ENCODE measurements at regions not wholly inside any gene's neighbourhood (a gene's known extent, or its start where the extent isn't known, plus 50 kb on each side); places are given as distances from the start of the nearest gene placed in this dataset.

DNA sequence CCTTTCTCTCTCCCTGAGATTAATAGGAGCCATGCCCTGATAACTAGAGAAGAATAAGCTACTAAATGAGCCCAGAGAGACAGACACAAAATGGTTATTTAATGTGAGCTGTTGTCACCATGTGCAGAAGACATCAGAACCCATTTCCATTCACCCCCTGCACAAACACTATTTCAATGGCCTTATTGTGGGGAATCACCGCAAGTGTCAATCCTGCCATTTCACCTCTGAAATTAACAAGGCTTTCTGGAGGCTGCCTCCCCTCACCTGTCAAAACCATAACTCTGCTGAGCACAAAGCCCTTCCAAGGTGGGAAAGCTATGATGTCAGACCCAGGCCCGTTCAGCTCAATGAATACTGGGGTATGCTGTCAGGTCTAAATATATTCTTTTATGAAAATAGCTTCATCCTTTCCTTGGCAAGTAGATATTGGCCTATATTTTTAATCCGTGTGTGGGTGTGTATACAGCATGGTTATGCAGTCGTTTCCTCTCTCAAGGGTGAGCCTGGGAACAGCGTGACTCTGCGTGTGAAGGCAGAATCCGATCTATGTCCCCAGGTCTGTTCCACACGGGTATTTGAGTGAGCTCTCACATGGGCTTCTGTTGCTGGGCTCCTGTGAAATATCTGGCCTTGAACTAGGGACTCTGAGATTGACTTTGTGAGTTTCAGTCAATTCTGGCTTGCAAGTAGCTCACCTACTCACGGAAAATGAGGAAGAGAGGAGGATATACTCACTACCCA lies 266.3 kb downstream of the FBXW7 start:
- H3K4me3 Mint-ChIP-seq = no peak overlapping the region
- TF ChIP-seq, protein P1, sequence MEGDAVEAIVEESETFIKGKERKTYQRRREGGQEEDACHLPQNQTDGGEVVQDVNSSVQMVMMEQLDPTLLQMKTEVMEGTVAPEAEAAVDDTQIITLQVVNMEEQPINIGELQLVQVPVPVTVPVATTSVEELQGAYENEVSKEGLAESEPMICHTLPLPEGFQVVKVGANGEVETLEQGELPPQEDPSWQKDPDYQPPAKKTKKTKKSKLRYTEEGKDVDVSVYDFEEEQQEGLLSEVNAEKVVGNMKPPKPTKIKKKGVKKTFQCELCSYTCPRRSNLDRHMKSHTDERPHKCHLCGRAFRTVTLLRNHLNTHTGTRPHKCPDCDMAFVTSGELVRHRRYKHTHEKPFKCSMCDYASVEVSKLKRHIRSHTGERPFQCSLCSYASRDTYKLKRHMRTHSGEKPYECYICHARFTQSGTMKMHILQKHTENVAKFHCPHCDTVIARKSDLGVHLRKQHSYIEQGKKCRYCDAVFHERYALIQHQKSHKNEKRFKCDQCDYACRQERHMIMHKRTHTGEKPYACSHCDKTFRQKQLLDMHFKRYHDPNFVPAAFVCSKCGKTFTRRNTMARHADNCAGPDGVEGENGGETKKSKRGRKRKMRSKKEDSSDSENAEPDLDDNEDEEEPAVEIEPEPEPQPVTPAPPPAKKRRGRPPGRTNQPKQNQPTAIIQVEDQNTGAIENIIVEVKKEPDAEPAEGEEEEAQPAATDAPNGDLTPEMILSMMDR (conservative IDR thresholded peaks at IDR 0.05) = no peak
- no peaks in the 10 kb centered on the region for H3K9me3 Mint-ChIP-seq

GRCh38 chr4:152267811-152268210 lies 268.1 kb downstream of the FBXW7 start:
- no peaks in the 10 kb centered on the region for H3K9me3 Mint-ChIP-seq
- peaks cover 10% of the 10 kb centered on the region for H3K4me1 Mint-ChIP-seq (ENCODE audit: unreplicated experiment)
- TF ChIP-seq, protein P1 (conservative IDR thresholded peaks at IDR 0.05) = no peak
- peaks cover 4% of the 10 kb centered on the region for H3K36me3 Mint-ChIP-seq
- H3K27me3 Mint-ChIP-seq = peaks cover 31% of the 10 kb centered on the region
- DNase-seq (ENCODE audit: extremely low spot score, unreplicated experiment) = no peak
- no peak overlapping the region for H3K27ac Mint-ChIP-seq
- no peak overlapping the region for H3K4me3 Mint-ChIP-seq

More for the DNA sequence above, 266.3 kb downstream of the FBXW7 start:
- Mint-ChIP-seq H3K36me3 (no peaks in the 10 kb centered on the region), H3K27ac (no peak overlapping the region), H3K4me1 (ENCODE audit: unreplicated experiment) (peaks cover 17% of the 10 kb centered on the region), H3K27me3 (peaks cover 25% of the 10 kb centered on the region)
- DNase-seq (ENCODE audit: extremely low spot score, unreplicated experiment) = no peak

DNA sequence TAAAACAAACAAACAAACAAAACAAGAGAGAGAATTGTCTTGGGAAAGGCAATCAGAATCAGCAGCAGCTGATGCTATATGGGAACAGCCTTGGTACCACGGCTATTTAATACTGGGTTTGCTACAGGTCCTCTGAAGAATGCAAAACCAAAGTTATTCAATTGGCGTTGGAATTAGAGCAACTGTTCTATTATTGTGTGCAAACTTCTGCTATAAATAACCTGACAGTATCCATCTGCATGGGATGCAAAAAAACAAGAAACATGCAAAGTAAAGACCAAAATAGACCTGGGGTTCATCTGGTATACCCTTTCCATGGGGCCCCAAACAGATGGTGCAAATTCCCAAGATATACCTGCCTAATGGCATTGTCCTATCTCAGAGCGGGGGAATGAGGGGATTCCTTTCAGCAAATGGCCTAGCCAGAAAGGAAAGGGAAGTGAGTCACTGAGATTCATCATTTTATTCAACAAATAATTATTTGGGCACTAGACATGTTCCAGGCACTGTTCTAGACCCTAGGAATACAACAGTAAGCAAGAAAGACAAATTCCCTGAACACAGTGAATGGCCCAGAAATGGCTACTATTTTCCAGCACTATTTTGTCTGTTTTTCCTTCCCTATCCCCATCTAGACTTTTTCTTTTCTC lies 268.9 kb downstream of the FBXW7 start:
- Mint-ChIP-seq H3K4me3 (no peak overlapping the region), H3K27ac (no peak overlapping the region), H3K27me3 (peaks cover 31% of the 10 kb centered on the region), H3K9me3 (no peaks in the 10 kb centered on the region), H3K36me3 (peaks cover 4% of the 10 kb centered on the region), H3K4me1 (ENCODE audit: unreplicated experiment) (peaks cover 10% of the 10 kb centered on the region)
- no peak for DNase-seq (ENCODE audit: extremely low spot score, unreplicated experiment)
- TF ChIP-seq, protein P1 (conservative IDR thresholded peaks at IDR 0.05) = no peak

GRCh38 chr4:152265149-152265621 lies 270.7 kb downstream of the FBXW7 start:
- TF ChIP-seq, protein P1 (conservative IDR thresholded peaks at IDR 0.05) = no peak
- H3K4me1 Mint-ChIP-seq (ENCODE audit: unreplicated experiment) = peaks cover 10% of the 10 kb centered on the region
- DNase-seq (ENCODE audit: extremely low spot score, unreplicated experiment) = no peak
- H3K9me3 Mint-ChIP-seq = peaks cover 4% of the 10 kb centered on the region
- peak overlapping the region; percentile 36 for H3K27ac Mint-ChIP-seq
- H3K4me3 Mint-ChIP-seq = peak overlapping the region; percentile 52
- peaks cover 20% of the 10 kb centered on the region for H3K27me3 Mint-ChIP-seq
- peaks cover 4% of the 10 kb centered on the region for H3K36me3 Mint-ChIP-seq

GRCh38 chr4:152264106-152264505 lies 271.8 kb downstream of the FBXW7 start:
- H3K4me3 Mint-ChIP-seq = no peak overlapping the region
- peaks cover 10% of the 10 kb centered on the region for H3K9me3 Mint-ChIP-seq
- H3K27ac Mint-ChIP-seq = no peak overlapping the region
- H3K36me3 Mint-ChIP-seq = peaks cover 4% of the 10 kb centered on the region
- TF ChIP-seq, protein P1 (conservative IDR thresholded peaks at IDR 0.05) = no peak
- peaks cover 20% of the 10 kb centered on the region for H3K27me3 Mint-ChIP-seq
- peaks cover 16% of the 10 kb centered on the region for H3K4me1 Mint-ChIP-seq (ENCODE audit: unreplicated experiment)
- no peak for DNase-seq (ENCODE audit: extremely low spot score, unreplicated experiment)
